K562 (cell line): ENCODE measurements at regions not wholly inside any gene's neighbourhood (a gene's known extent, or its start where the extent isn't known, plus 50 kb on each side); places are given as distances from the start of the nearest gene placed in this dataset.

Experiments used
- ATAC-seq: fragments of 200-7000 bp; cut with Tn5 transposase; 3 replicates; pipeline ENCODE4 v1.9.1; 2020; ENCODE audit warnings: moderate library complexity
- BruUV-seq: library from RNA; stranded (reverse); fragments of 400-500 nt; replicated peaks from 2 replicates; lab custom pipeline; 2021; lab: Mats Ljungman, UMichigan
- CTCF ChIA-PET: fragments of 300-600 bp; formaldehyde crosslinking; extraction: SDS; loops from one replicate; lab custom pipeline; 2021; ENCODE audit warnings: low intra/inter-chr PET ratio; lab: Yijun Ruan, JAX
- POLR2A ChIA-PET: fragments of 300-600, 350-650 bp; sonication (Branson Sonifier 250); formaldehyde crosslinking; extraction: SDS; loops from one replicate; lab custom pipeline; 2021; ENCODE audit warnings: antibody characterized with exemption, inconsistent platforms; lab: Yijun Ruan, JAX
- DNase-seq, 4 experiments: peaks; one replicate each; pipeline versions ENCODE4 v3.0.0 to v3.0.0-alpha.2; 2011 to 2018; ENCODE audit warnings: low spot score in 3 of 4, mixed read lengths in 3 of 4; ENCODE audit errors: extremely low read depth in 1 of 4
- FAIRE-seq: peaks from 2 replicates; lab custom pipeline; 2011; peaks lifted over from hg19 to GRCh38; lab: Jason Lieb, UNC
- H2AFZ ChIP-seq: 2 replicates; pipeline ENCODE4 v1.6.0; 2011; ENCODE audit warnings: low read depth, low read length, control low read depth, inconsistent platforms
- H3K27ac ChIP-seq: fragments of 200-600 bp; 3 replicates; pipeline ENCODE4 v1.8.0; 2011; ENCODE audit warnings: low read depth, mild to moderate bottlenecking, control low read depth, inconsistent platforms, low read length, moderate library complexity, mixed read lengths; ENCODE audit errors: extremely low read depth
- H3K27me3 ChIP-seq, 2 experiments: fragments of 300-600 bp in 1 of 2; 2 replicates in 1 of 2; 3 replicates in 1 of 2; pipeline versions ENCODE4 v1.6.0 to v1.8.0; 2011; ENCODE audit warnings: inconsistent platforms in 2 of 2, low read length in 2 of 2, mild to moderate bottlenecking in 1 of 2, mixed read lengths in 1 of 2, moderate library complexity in 1 of 2; ENCODE audit not compliant: control insufficient read depth in 2 of 2, insufficient read depth in 2 of 2
- H3K36me3 ChIP-seq: fragments of 300-600 bp; 3 replicates; pipeline ENCODE4 v1.8.0; 2011; ENCODE audit warnings: mild to moderate bottlenecking, low read length, inconsistent platforms; ENCODE audit not compliant: control insufficient read depth, insufficient read depth
- H3K4me1 ChIP-seq, 2 experiments: fragments of 200-600 bp in 1 of 2; replicated peaks in 1 of 2; 2 replicates in 1 of 2; 3 replicates in 1 of 2; pipeline versions ENCODE4 v1.5.1 to v1.8.0; 2011; ENCODE audit warnings: inconsistent platforms in 2 of 2, low read length in 2 of 2, mild to moderate bottlenecking in 1 of 2, mixed read lengths in 1 of 2, moderate library complexity in 1 of 2; ENCODE audit not compliant: control insufficient read depth in 2 of 2, insufficient read depth in 2 of 2
- H3K4me2 ChIP-seq: 2 replicates; pipeline ENCODE4 v1.6.1; 2011; ENCODE audit warnings: low read length, control low read depth, inconsistent platforms, mixed read lengths; ENCODE audit not compliant: insufficient read depth
- H3K4me3 ChIP-seq: fragments of 200-600 bp; sonication (generic), shearing (Covaris generic); 2 replicates; pipeline ENCODE4 v1.5.1; 2016; ENCODE audit warnings: control low read depth, inconsistent platforms
- H3K79me2 ChIP-seq: fragments of 200-600 bp; 3 replicates; pipeline ENCODE4 v1.8.0; 2011; ENCODE audit warnings: low read length, inconsistent platforms; ENCODE audit not compliant: control insufficient read depth, insufficient read depth
- H3K9ac ChIP-seq, 2 experiments: 2 replicates each; pipeline versions ENCODE4 v1.6.0 to v1.6.1; 2011; ENCODE audit warnings: low read depth in 2 of 2, low read length in 2 of 2, control low read depth in 1 of 2, inconsistent platforms in 1 of 2, mild to moderate bottlenecking in 1 of 2, mixed read lengths in 1 of 2; ENCODE audit not compliant: insufficient read depth in 1 of 2
- H3K9me1 ChIP-seq: one replicate; pipeline ENCODE4 v1.6.0; 2011; ENCODE audit warnings: inconsistent platforms, mild to moderate bottlenecking, low read length, moderate library complexity; ENCODE audit not compliant: control insufficient read depth, insufficient read depth
- H3K9me3 ChIP-seq: replicated peaks from 2 replicates; pipeline ENCODE4 v1.5.1; 2011; ENCODE audit warnings: low read depth, low read length, inconsistent platforms; ENCODE audit not compliant: control insufficient read depth, insufficient read depth
- H4K20me1 ChIP-seq: replicated peaks from 2 replicates; pipeline ENCODE4 v1.6.1; 2011; ENCODE audit warnings: low read length, inconsistent platforms, mixed read lengths; ENCODE audit not compliant: control insufficient read depth, insufficient read depth
- ETV5 ChIP-seq: sonication (generic); formaldehyde crosslinking; IDR thresholded peaks from 2 replicates; pipeline ENCODE4 v1.4.0; 2020; ENCODE audit warnings: low read depth, mild to moderate bottlenecking, missing genetic modification reagents
- NEUROD1 ChIP-seq: fragments of 150-350 bp; IDR thresholded peaks from 2 replicates; pipeline ENCODE4 v1.6.1; 2014; ENCODE audit warnings: borderline replicate concordance, low read length, low read depth; ENCODE audit not compliant: partially characterized antibody
- NRF1 ChIP-seq, 2 experiments: fragments of 450-650 bp; IDR thresholded peaks in 1 of 2; conservative IDR thresholded peaks in 1 of 2; 2 replicates each; pipeline ENCODE4 v1.6.1; 2014; ENCODE audit warnings: mild to moderate bottlenecking in 2 of 2
- POLR2AphosphoS2 ChIP-seq: IDR thresholded peaks from 2 replicates; pipeline ENCODE4 v1.6.1; 2012; ENCODE audit warnings: low read length, improper control_type of control experiment
- SMAD4 ChIP-seq: fragments of 250-450 bp; sonication (Bioruptor Pico); conservative IDR thresholded peaks from 2 replicates; pipeline ENCODE4 v1.8.0; 2021; ENCODE audit warnings: inconsistent platforms, mild to moderate bottlenecking, moderate library complexity
- ZNF347 ChIP-seq: fragments of 450-650 bp; formaldehyde crosslinking; IDR thresholded peaks from 2 replicates; pipeline ENCODE4 v1.4.0; 2020; ENCODE audit warnings: low read depth, mild to moderate bottlenecking, moderate library complexity
- ZNF551 ChIP-seq: fragments of 250-450 bp; sonication (Bioruptor Pico); IDR thresholded peaks from 2 replicates; pipeline ENCODE4 v1.5.0; 2021; ENCODE audit warnings: mild to moderate bottlenecking, moderate library complexity
- ZNF609 ChIP-seq: sonication (generic); formaldehyde crosslinking; IDR thresholded peaks from 2 replicates; pipeline ENCODE4 v1.8.1; 2023; ENCODE audit warnings: missing genetic modification reagents, mild to moderate bottlenecking, borderline replicate concordance
- WGBS: fragments of 100-300 bp; shearing (Covaris generic); methylation state at CpG from one replicate; pipeline ENCODE4 v1.1.6; 2016; ENCODE audit warnings: low coverage, mixed read lengths; ENCODE audit not compliant: insufficient coverage; ENCODE audit errors: missing lambda C conversion rate; 5-methylcytosine and 5-hydroxymethylcytosine counted together
- in situ Hi-C: fragments of 300-500 bp; cut with MboI; formaldehyde crosslinking; loops from 4 replicates; pipeline ENCODE4 v1.15.0; 2018; ENCODE audit warnings: inconsistent platforms, mixed read lengths
- intact Hi-C: fragments of 100-400 bp; cut with micrococcal nuclease; formaldehyde crosslinking; loops from 2 replicates; pipeline ENCODE4 v1.14.2; 2022

- in situ Hi-C loops (no loop called here), intact Hi-C loops (no loop called here)
- Histone ChIP-seq H2AFZ (no peak overlapping the region), H3K9me3 (0 out of 2 replicates have a peak, but pooled peaks cover 1% of the 10 kb centered on the region), H3K27ac (no peak overlapping the region), H3K4me3 (no peak overlapping the region), H3K4me1 (no peaks in the 10 kb centered on the region), H3K36me3 (no peaks in the 10 kb centered on the region), H3K4me2 (no peak overlapping the region), H3K9me1 (no peaks in the 10 kb centered on the region), H3K27me3 (no peaks in the 10 kb centered on the region), H3K9ac (no peak overlapping the region), H4K20me1 (no peaks in the 10 kb centered on the region), H3K79me2 (no peaks in the 10 kb centered on the region)
- ATAC-seq (no peak), FAIRE-seq (no peak), DNase-seq (no peak)
- BruUV-seq = no TSS peak
- CTCF ChIA-PET = no interaction called here
- POLR2A ChIA-PET = no interaction called here
- TF ChIP-seq POLR2AphosphoS2 = no peak
- TF ChIP-seq SMAD4 (CRISPR knock-in tag) = no peak
- no peak for TF ChIP-seq ZNF609 (CRISPR knock-in tag)
- no peak for TF ChIP-seq NEUROD1
- TF ChIP-seq ETV5 (CRISPR knock-in tag) = no peak
- TF ChIP-seq NRF1 (conservative IDR thresholded peaks at IDR 0.05 in 1 of 2, IDR thresholded peaks at IDR 0.05 in 1 of 2) = no peak
- TF ChIP-seq ZNF551 = no peak
- TF ChIP-seq ZNF347 = no peak
- WGBS = 5% methylated on average over 1 of the region's 1 CpG
These were observed 749.1 kb upstream of the ARPP21 start for GRCh38 chr3:34890247-34890646.
